ENCODE measurements at regions not wholly inside any gene's neighbourhood (a gene's known extent, or its start where the extent isn't known, plus 50 kb on each side); places are given as distances from the start of the nearest gene placed in this dataset.

- H3K4me1 Mint-ChIP-seq, result no peaks in the 10 kb centered on the region
Measured at GRCh38 chr9:119036969-119037368, 332.3 kb downstream of the BRINP1 start.

More at GRCh38 chr9:119036969-119037368, 332.3 kb downstream of the BRINP1 start:
- Histone ChIP-seq H2BK12ac (ENCODE audit: insufficient read length, low read depth, low read length) (no peak overlapping the region), H3K79me1 (ENCODE audit: insufficient read depth, low read depth, low read length, poor library complexity, severe bottlenecking) (no peaks in the 10 kb centered on the region), H3K27ac (ENCODE audit: insufficient read length, low read depth, low read length) (no peak overlapping the region), H4K20me1 (ENCODE audit: control insufficient read depth, insufficient read depth, insufficient read length) (no peaks in the 10 kb centered on the region), H3K4ac (ENCODE audit: low read depth, low read length) (no peak overlapping the region), H3K23me2 (ENCODE audit: insufficient read length, low read depth, low read length, poor library complexity, severe bottlenecking) (no peaks in the 10 kb centered on the region), H3K56ac (ENCODE audit: insufficient read length, low read depth, low read length) (no peak overlapping the region), H2BK120ac (ENCODE audit: low read depth, low read length, poor library complexity, severe bottlenecking) (no peak overlapping the region), H4K5ac (ENCODE audit: insufficient read length, low read depth, low read length) (no peak overlapping the region), H3T11ph (ENCODE audit: low read length) (no peak overlapping the region), H3K18ac (ENCODE audit: insufficient read length, low read depth, low read length) (no peak overlapping the region), H2BK20ac (ENCODE audit: low read depth, low read length, poor library complexity, severe bottlenecking) (no peak overlapping the region), H3K14ac (ENCODE audit: insufficient read depth, low read length) (no peak overlapping the region), H2AK5ac (ENCODE audit: insufficient read length, low read length) (no peak overlapping the region), H3K4me2 (ENCODE audit: insufficient read depth, insufficient read length, low read length) (no peak overlapping the region), H4K8ac (replicated peaks; ENCODE audit: insufficient read length, low read depth, low read length) (no peak overlapping the region), H2BK15ac (ENCODE audit: low read depth, low read length) (no peak overlapping the region), H3K4me1 (ENCODE audit: insufficient read depth, low read length) (no peaks in the 10 kb centered on the region), H3K27me3 (ENCODE audit: insufficient read depth, low read length) (no peaks in the 10 kb centered on the region), H2AFZ (ENCODE audit: low read length) (no peak overlapping the region), H3K9me3 (ENCODE audit: control insufficient read depth, low read depth, low read length) (no peaks in the 10 kb centered on the region), H3K23ac (ENCODE audit: insufficient read length, low read depth, low read length) (no peak overlapping the region), H3K9ac (ENCODE audit: extremely low read depth, insufficient read length, low read length) (no peak overlapping the region), H2BK5ac (ENCODE audit: insufficient read length, low read length) (no peak overlapping the region), H4K91ac (ENCODE audit: insufficient read length, low read depth, low read length) (no peak overlapping the region), H3K79me2 (ENCODE audit: insufficient read depth, low read length) (no peaks in the 10 kb centered on the region)
- no peaks in the 10 kb centered on the region; a peak in 1 of 7 replicates for H3K36me3 Mint-ChIP-seq (ENCODE audit: insufficient read depth in 1 of 3, low read depth in 3 of 3)
- TF ChIP-seq CTCF (conservative IDR thresholded peaks at IDR 0.05), result peak; percentile 35; the same call in 2 of the 3 replicates
- DNase-seq, result no peak
- H3K4me3 Mint-ChIP-seq, result no peak overlapping the region
- no peak overlapping the region for H3K27ac Mint-ChIP-seq
- no peaks in the 10 kb centered on the region for H3K27me3 Mint-ChIP-seq (ENCODE audit: low read depth)
- no CpG with 5 or more reads among the region's 2 CpGs for WGBS (ENCODE audit: extremely low coverage, insufficient read length, low lambda C conversion rate)
- peaks cover 0 to 3% of the 10 kb centered on the region in 2 experiments; a peak in 1 of 5 replicates for H3K9me3 Mint-ChIP-seq

Measured in H9 (cell line).